Heart left ventricle (tissue), 16 donors: ENCODE measurements at regions not wholly inside any gene's neighbourhood (a gene's known extent, or its start where the extent isn't known, plus 50 kb on each side); places are given as distances from the start of the nearest gene placed in this dataset.
"Not testable (repeated sequence)": the region's sequence is repeated elsewhere in the genome, so short reads cannot be mapped to it uniquely, and the experiment has no call there.

ENCODE experiments used
- ATAC-seq, 4 donors: fragments of 200-7000 bp; cut with Tn5 transposase; one replicate each; pipeline ENCODE4 v1.9.1; 2020 to 2022; ENCODE audit warnings: moderate library complexity in 4 of 4, mild to moderate bottlenecking in 3 of 4, moderate number of reproducible peaks in 1 of 4
- DNase-seq, 5 donors: peaks; one replicate each; pipeline ENCODE4 v3.0.0-alpha.2; 2020
- H3K27ac ChIP-seq, 12 donors: fragments of 200-600 bp; sonication (generic) in 4 of 12; one replicate each; pipeline versions ENCODE4 v1.5.0 to v1.8.0; 2016 to 2022; ENCODE audit warnings: mild to moderate bottlenecking in 2 of 12
- H3K27me3 ChIP-seq, 9 donors: fragments of 200-600 bp; sonication (generic) in 2 of 9; one replicate each; pipeline versions ENCODE4 v1.5.1 to v1.8.0; 2016 to 2022; ENCODE audit warnings: mild to moderate bottlenecking in 3 of 9
- H3K36me3 ChIP-seq, 9 donors: fragments of 200-600 bp; sonication (generic) in 2 of 9; one replicate each; pipeline versions ENCODE4 v1.5.0 to v1.8.0; 2018 to 2022; ENCODE audit warnings: mild to moderate bottlenecking in 2 of 9
- H3K4me1 ChIP-seq, 12 donors: fragments of 200-600 bp; sonication (generic) in 4 of 12; one replicate each; pipeline versions ENCODE4 v1.5.0 to v1.8.0; 2016 to 2022; ENCODE audit warnings: mild to moderate bottlenecking in 3 of 12
- H3K4me3 ChIP-seq, 12 donors: fragments of 200-600 bp; sonication (generic) in 4 of 12; one replicate each; pipeline versions ENCODE4 v1.5.0 to v1.8.0; 2017 to 2022; ENCODE audit warnings: mild to moderate bottlenecking in 9 of 12, moderate library complexity in 4 of 12
- H3K9me3 ChIP-seq, 12 donors: fragments of 200-600 bp; sonication (generic) in 4 of 12; one replicate each; pipeline versions ENCODE4 v1.5.0 to v1.8.0; 2016 to 2022; ENCODE audit warnings: mild to moderate bottlenecking in 1 of 12
- CTCF ChIP-seq, 12 donors: fragments of 200-600 bp; sonication (generic) in 4 of 12; IDR thresholded peaks; one replicate each; pipeline versions ENCODE4 v1.5.0 to v1.8.0; 2018 to 2022; ENCODE audit warnings: antibody characterized with exemption in 12 of 12, mild to moderate bottlenecking in 5 of 12
- POLR2A ChIP-seq, 2 donors: fragments of 450-650 bp; IDR thresholded peaks; one replicate each; pipeline ENCODE4 v1.6.1; 2017; ENCODE audit warnings: antibody characterized with exemption in 2 of 2, mild to moderate bottlenecking in 2 of 2, moderate library complexity in 2 of 2
- WGBS, 4 donors: extraction: QIAGEN DNeasy Blood & Tissue Kit in 2 of 4; methylation state at CpG; one replicate each; pipeline versions ENCODE4 v1.1.5 to v1.1.7; 2013 to 2018; 5-methylcytosine and 5-hydroxymethylcytosine counted together
- intact Hi-C, 10 donors: fragments of 100-400 bp; cut with DNase I; formaldehyde crosslinking; loops; one replicate each; pipeline versions ENCODE4 v1.11.1 to v1.14.2; 2022
- donor health status: ischemic (EF 13 %, LVEDD 7.1; RV severe dilation, severe dysfunction).
- donor health status: healthy with polysubstance abuse.
- donor health status: DM: no; HTN: yes; CAD: no.
- donor health status: DM: no; HTN: no; CAD: no.
- donor health status: ischemic (EF 25% LVEDD 6.9; RV normal size, moderate dysfunction).
- donor health status: ischemic (EF 25% LVEDD 5.7; RV mildly dilated, moderate dysfunction).
- donor health status: healthy.
- donor health status: DM: yes; HTN: yes; CAD: no.
- donor health status: ischemic (EF 35%, LVEDD 5.7; RV mildly dilated, moderate dysfunction).
- donor health status: nonischemic (EF 11% LVEDD 7.7; RV severe dilation, severe dysfunction).
- donor health status: DM: yes; HTN: yes; CAD: no.
- donor health status: PGD.
- donor health status: ischemic (EF 29% LVEDD 5.4; RV normal size, mild dysfunction).
- donor health status: nonischemic (EF 23%, LVEDD 6.1; RV moderate dilation, normal function).

GRCh38 chr16:65809627-65810026 is 556.9 kb upstream of the CDH5 start:
- no peak for ATAC-seq
- no peaks in the 10 kb centered on the region for H3K9me3 ChIP-seq

GRCh38 chr16:65808790-65809189 is 557.7 kb upstream of the CDH5 start:
- no peak overlapping the region for H3K4me3 ChIP-seq
- H3K36me3 ChIP-seq: no peaks in the 10 kb centered on the region
- DNase-seq: no peak
- H3K27me3 ChIP-seq: peaks cover 0 to 6% (median 0%) of the 10 kb centered on the region in 9 donors
- intact Hi-C loops: no loop called here
- WGBS, 4 donors: 59 to 76% (median 70%) methylated on average over 4 of the region's 4 CpGs
- H3K9me3 ChIP-seq: no peaks in the 10 kb centered on the region
- no peaks in the 10 kb centered on the region for H3K4me1 ChIP-seq
- no peak overlapping the region for H3K27ac ChIP-seq
- ATAC-seq: no peak
- no peak for TF ChIP-seq CTCF (IDR thresholded peaks at IDR 0.05)
- no peak for TF ChIP-seq POLR2A (IDR thresholded peaks at IDR 0.05)

More at GRCh38 chr16:65809627-65810026, 556.9 kb upstream of the CDH5 start:
- intact Hi-C loops: no loop called here
- no peaks in the 10 kb centered on the region for H3K36me3 ChIP-seq
- no peak overlapping the region for H3K4me3 ChIP-seq
- no peak for TF ChIP-seq CTCF (IDR thresholded peaks at IDR 0.05)
- TF ChIP-seq POLR2A (IDR thresholded peaks at IDR 0.05): no peak
- peaks cover 0 to 6% (median 0%) of the 10 kb centered on the region in 9 donors for H3K27me3 ChIP-seq
- H3K27ac ChIP-seq: no peak overlapping the region
- no peak for DNase-seq
- H3K4me1 ChIP-seq: no peaks in the 10 kb centered on the region
- WGBS, 4 donors: 76 to 81% (median 79%) methylated on average over 8 of the region's 8 CpGs

- Histone ChIP-seq H3K27ac (no peak overlapping the region), H3K36me3 (no peaks in the 10 kb centered on the region), H3K4me1 (no peaks in the 10 kb centered on the region), H3K9me3 (no peaks in the 10 kb centered on the region), H3K27me3 (peaks cover 0 to 6% (median 0%) of the 10 kb centered on the region in 9 donors), H3K4me3 (no peak overlapping the region)
- ATAC-seq: no peak
- 87 to 93% (median 90%) methylated on average over 1 of the region's 1 CpG for WGBS, 4 donors
- no peak for DNase-seq
- intact Hi-C loops: no loop called here
- no peak for TF ChIP-seq POLR2A (IDR thresholded peaks at IDR 0.05)
- TF ChIP-seq CTCF (IDR thresholded peaks at IDR 0.05): no peak
Measured at GRCh38 chr16:65807858-65808257, 558.6 kb upstream of the CDH5 start.

- H3K27me3 ChIP-seq, H3K27ac ChIP-seq, H3K4me1 ChIP-seq, H3K4me3 ChIP-seq, H3K36me3 ChIP-seq, H3K9me3 ChIP-seq, DNase-seq, ATAC-seq, intact Hi-C loops: not testable (repeated sequence)
Measured at GRCh38 chr16:65805704-65806103, 560.8 kb upstream of the CDH5 start.

- H3K36me3 ChIP-seq: no peaks in the 10 kb centered on the region
- ATAC-seq (no peak), DNase-seq (no peak)
- no peak overlapping the region for H3K4me3 ChIP-seq
- intact Hi-C loops: no loop called here
- 52 to 70% (median 59%) methylated on average over 3 of the region's 3 CpGs for WGBS, 4 donors
- H3K9me3 ChIP-seq: no peaks in the 10 kb centered on the region
- H3K4me1 ChIP-seq: peaks cover 0 to 5% (median 0%) of the 10 kb centered on the region in 12 donors
- no peak overlapping the region for H3K27ac ChIP-seq
- no peaks in the 10 kb centered on the region for H3K27me3 ChIP-seq
- TF ChIP-seq POLR2A (IDR thresholded peaks at IDR 0.05): no peak
- no peak for TF ChIP-seq CTCF (IDR thresholded peaks at IDR 0.05)
Measured at GRCh38 chr16:65796481-65796880, 570.0 kb upstream of the CDH5 start.
